GM19397 (cell line): ENCODE measurements at regions not wholly inside any gene's neighbourhood (a gene's known extent, or its start where the extent isn't known, plus 50 kb on each side); places are given as distances from the start of the nearest gene placed in this dataset.

Experiments
- ATAC-seq: cut with Tn5 transposase; IDR thresholded peaks from one replicate; pipeline ENCODE4 v1.9.1; 2021; ENCODE audit warnings: mild to moderate bottlenecking, moderate library complexity; ENCODE audit not compliant: unreplicated experiment

- ATAC-seq = no peak
Observed at GRCh38 chr3:152095472-152095871, 173.3 kb upstream of the MBNL1 start.

DNA sequence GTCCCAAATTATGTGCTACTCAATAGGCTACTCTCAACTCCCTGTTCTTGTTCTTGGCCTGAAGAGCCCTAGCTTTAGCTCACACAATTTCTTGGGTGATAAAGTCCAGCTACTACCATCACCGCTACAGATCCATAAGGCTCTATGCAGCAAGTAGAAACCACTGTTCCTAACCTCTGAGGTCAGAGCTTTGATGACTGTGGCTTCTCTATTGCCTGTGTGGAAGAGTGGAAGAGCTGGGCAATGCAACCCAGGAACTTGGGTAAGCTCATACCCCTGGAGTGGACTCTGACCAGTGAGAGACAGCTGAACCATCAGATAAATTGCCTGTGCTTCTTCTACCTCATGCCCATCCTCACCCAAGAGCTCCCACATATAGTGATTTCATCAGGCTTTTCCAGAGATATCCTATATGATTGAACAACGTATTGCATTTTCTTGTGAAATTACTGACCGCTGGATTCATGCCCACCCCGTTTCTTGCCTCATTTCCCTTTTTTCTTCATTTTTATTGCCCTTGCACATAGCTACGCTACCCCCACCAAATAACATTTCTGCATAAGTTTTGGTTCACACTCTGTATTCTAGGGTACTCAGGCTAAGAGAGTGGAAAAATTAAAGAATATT is 172.3 kb upstream of the MBNL1 start:
- no peak for ATAC-seq

DNA sequence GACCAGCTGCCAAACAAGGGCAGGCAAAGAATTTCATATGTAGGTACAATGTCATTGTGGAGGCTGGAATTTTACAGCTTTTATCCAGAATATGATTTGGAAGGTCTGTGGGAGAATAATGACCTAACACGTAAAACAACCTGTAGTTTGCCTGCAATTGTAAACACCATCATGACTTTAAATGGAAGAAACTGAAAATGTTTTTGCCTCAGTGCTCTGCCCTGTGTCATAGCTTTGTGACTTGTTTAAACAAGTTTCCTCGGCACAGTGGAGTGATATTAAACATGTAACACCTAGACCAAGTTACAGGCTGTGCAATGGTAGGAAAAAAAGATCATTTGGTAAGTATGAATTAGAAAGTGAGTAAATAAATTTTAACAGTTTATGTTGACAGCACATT is 171.6 kb upstream of the MBNL1 start:
- ATAC-seq = no peak

DNA sequence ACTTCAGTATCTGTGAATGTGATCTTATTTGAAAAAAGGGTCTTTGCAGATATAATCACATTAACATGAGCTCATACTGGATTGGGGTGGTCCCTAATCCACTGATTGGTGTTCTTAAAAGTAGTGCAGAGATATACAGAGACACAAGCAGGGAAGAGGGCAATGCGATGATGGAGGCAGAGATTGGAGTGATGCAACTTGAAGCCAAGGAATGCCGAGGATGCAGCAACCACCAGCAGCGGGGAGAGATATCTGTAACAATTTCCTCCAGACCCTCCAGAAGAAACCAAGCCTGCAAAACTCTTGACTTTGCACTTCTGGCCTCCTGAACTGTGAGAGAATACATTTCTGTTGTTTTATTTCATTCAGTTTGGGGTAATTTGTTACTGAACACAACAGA is 171.0 kb upstream of the MBNL1 start:
- ATAC-seq = no peak

GRCh38 chr3:152100491-152101132 is 168.1 kb upstream of the MBNL1 start:
- peak; percentile 98 for ATAC-seq

GRCh38 chr3:152102410-152102809 is 166.3 kb upstream of the MBNL1 start:
- no peak for ATAC-seq

DNA sequence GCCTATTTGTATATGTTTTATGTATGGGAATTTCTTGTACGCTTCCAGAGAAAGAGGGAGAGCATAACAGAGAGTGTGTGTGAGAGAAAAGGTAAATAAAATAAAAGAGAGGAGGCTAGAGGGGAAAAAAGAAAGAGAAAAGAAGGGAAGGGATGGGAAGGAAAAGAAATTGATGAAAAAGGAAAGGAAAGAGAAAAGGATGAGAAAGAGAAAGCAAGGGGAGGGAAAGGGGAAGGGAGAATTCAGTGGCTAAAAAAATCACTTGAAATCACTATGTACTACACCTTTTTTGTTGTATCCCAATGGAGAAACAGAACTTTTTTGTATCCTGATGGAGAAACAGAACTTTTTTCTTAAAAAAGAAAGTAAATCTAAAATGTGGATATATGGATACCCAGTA is 165.5 kb upstream of the MBNL1 start:
- no peak for ATAC-seq

GRCh38 chr3:152104847-152105415 is 163.8 kb upstream of the MBNL1 start:
- no peak for ATAC-seq

- no peak for ATAC-seq
Observed at GRCh38 chr3:152105446-152105845, 163.3 kb upstream of the MBNL1 start.

DNA sequence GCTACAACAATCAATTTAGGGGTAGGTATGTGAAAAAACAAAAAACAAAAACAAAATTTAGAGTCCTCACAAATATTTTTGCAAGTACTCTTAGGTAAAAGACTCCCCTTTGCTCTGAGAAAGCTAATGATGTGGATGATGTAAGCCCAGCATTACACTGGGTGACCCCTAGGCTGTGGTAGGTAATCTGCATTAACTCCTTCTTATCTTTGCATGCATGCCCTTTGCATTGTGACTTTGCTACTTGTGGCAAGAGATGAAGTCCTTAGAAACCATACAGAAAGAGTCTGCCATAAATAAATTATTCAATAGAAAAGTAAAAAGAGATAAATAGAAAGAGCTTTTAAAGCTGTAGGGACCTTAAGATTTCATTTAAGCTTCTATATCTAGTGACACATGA is 159.7 kb upstream of the MBNL1 start:
- no peak for ATAC-seq

GRCh38 chr3:152113413-152113812 is 155.3 kb upstream of the MBNL1 start:
- no peak for ATAC-seq

- ATAC-seq = no peak
Observed at GRCh38 chr3:152113992-152114651, 154.6 kb upstream of the MBNL1 start.

- no peak for ATAC-seq
Observed at GRCh38 chr3:152120601-152121269, 148.0 kb upstream of the MBNL1 start.

DNA sequence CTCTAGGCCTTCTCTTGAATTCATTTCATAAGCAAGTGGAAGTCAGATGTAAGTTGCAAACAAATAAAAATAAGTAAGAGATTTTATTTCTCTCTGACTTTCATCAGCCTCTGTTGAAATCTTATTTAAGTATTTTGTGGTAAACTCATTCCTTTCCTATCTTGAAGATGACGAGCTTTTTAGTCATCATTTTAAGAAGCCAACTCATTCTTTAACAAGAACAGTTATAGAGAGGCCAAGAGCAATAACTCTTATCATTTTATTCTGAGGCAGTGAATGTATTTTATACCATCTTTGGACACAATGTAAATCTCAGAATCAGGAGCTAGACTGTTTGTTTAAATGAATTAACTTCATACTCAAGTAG is 147.5 kb upstream of the MBNL1 start:
- no peak for ATAC-seq

- ATAC-seq = no peak
Observed at GRCh38 chr3:152122851-152123250, 145.9 kb upstream of the MBNL1 start.

DNA sequence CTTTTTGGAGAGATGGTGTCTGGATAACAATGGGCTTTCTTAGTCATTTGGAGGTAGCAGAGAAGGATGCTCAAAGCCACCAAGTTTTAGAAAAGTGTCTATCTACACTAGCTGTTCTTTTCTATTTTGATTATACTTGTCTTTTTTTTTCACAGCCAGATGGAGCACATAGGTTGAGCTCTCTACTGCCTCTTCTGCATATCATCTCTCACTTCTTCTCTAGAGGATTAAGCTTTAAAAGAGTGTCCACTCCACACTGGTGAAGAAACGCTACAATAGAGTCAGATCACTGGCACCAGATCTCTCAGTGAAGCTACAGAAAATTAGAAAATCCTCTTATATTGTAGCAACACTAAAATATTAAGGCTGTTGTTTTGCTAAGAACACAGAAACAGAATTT is 145.3 kb upstream of the MBNL1 start:
- ATAC-seq = no peak

- ATAC-seq = no peak
Observed at GRCh38 chr3:152126260-152126659, 142.5 kb upstream of the MBNL1 start.

DNA sequence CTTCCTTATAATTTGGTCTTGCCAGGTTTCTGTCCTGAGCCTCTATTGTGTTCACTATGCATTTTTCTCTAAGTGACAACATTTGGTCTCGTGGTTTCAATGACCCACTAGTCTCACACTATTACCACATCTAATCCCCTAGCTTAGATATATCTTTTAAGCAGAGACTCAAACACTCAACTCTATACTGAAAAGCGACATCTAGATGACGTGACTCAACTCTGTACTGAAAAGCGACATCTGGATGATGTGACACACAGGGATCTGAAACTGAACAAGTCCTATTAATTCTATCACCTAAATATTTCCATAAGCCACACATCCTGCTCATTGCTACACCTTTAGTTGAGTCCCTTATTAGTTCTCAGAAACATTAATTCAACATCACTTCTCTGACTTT is 141.7 kb upstream of the MBNL1 start:
- peak; percentile 98 for ATAC-seq

GRCh38 chr3:152128356-152128755 is 140.4 kb upstream of the MBNL1 start:
- ATAC-seq = no peak

DNA sequence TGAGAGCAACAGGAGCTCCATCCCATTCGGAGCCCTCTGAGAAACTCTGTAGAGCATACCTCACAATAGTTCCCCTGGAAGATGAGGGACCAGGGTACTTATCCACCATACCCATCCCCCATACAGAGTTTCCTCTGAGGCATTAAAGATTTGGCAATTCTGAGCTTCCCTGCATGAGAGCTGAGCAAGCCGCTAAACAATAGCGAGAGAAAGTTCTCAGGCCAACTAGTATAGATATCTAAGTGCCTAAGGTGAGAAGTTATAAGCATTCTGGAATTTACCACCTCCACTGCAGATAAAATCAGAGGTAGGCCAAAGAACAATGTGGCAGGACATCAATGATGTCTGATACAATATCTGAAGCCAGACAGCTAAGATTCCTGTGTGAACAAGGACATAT is 129.1 kb upstream of the MBNL1 start:
- ATAC-seq = no peak

DNA sequence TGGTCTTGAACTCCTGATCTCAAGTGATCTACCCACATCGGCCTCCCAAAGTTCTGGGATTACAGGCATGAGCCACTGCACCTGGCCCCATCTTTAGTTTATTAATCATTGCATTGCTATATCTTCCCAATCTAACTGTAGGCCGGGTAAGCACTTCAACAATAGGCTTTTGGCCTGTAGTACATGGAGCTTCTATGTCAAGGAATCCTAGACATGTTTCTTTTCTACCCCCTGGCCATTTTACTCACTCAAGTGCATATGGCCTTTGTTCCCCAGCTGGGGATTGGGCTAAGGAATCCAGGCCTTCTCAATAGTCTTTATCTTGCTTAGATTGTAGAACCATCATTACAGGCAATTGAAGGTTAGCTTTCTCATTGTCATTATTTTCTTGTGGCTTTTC is 122.3 kb upstream of the MBNL1 start:
- no peak for ATAC-seq

DNA sequence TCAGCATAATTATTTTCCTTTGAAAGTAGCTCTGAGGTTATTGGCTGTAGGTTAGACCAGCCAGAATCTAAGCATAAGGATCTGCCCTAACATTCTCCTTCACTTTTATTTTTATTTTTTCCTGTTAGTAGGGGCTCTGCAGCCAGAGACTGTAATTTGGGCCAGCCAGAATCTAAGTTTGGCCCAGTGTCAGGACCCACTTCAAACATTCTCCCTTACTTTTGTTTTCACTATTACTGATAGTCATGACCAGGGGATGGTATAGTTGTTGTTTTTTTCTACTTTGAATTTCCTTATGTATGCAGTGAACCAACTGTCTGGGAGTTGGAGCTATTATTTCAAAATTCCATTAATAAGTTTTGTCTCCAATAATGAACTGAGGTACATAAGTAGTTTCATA is 121.0 kb upstream of the MBNL1 start:
- no peak for ATAC-seq
